Loucy (cell line): ENCODE measurements at regions not wholly inside any gene's neighbourhood (a gene's known extent, or its start where the extent isn't known, plus 50 kb on each side); places are given as distances from the start of the nearest gene placed in this dataset.

ENCODE experiments used
- CTCF ChIP-seq: fragments of 200-600 bp; sonication (generic); conservative IDR thresholded peaks from 2 replicates; pipeline ENCODE4 v1.5.1; 2014; ENCODE audit warnings: mild to moderate bottlenecking, antibody characterized with exemption, low read length
- EZH2phosphoT487 ChIP-seq: fragments of 200-600 bp; IDR thresholded peaks from 2 replicates; pipeline ENCODE4 v1.6.1; 2018; ENCODE audit warnings: antibody characterized with exemption, mild to moderate bottlenecking, moderate library complexity, borderline replicate concordance

GRCh38 chr2:129050101-129050500, 731.4 kb upstream of the HS6ST1 start:
- TF ChIP-seq CTCF (no peak), EZH2phosphoT487 (no peak)
